ENCODE measurements at regions not wholly inside any gene's neighbourhood (a gene's known extent, or its start where the extent isn't known, plus 50 kb on each side); places are given as distances from the start of the nearest gene placed in this dataset.
"Not testable (repeated sequence)": the region's sequence is repeated elsewhere in the genome, so short reads cannot be mapped to it uniquely, and the experiment has no call there.

- no peak for DNase-seq (ENCODE audit: low read depth)
- H3K4me3 ChIP-seq (ENCODE audit: low read depth, low read length) = no peak overlapping the region
Observed at GRCh38 chr7:130844811-130845580, 111.0 kb upstream of the KLF14 start.

DNA sequence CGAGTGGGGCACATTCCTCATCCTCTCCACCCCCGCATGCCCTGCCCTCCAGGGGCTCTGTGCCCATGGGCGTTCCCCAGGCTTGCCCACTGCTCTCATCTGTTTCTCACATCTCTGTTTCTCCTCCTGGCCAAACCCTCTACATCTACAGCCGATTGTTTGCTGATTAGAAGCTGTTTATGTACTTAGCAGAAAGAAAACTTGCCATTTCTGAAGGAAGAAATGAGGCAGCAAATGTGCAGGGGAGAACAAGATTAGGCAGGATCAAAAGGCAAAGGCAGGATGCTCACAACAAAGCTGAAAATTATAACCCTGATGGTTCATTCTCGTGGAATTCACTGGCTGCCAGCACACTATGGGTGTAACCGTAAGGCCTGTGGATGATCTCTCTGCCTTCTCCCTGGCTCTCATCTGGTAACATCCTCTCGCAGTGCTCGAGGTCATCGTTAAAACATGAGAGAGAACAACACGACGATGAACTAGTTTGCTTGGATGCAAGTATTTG lies 111.6 kb upstream of the KLF14 start:
- no peak overlapping the region for H3K4me3 ChIP-seq (ENCODE audit: low read depth, low read length)
- DNase-seq (ENCODE audit: low read depth) = peak; percentile 71

- H3K4me3 ChIP-seq (ENCODE audit: low read depth, low read length) = no peak overlapping the region
- no peak for DNase-seq (ENCODE audit: low read depth)
Observed at GRCh38 chr7:130849604-130850003, 115.6 kb upstream of the KLF14 start.

DNA sequence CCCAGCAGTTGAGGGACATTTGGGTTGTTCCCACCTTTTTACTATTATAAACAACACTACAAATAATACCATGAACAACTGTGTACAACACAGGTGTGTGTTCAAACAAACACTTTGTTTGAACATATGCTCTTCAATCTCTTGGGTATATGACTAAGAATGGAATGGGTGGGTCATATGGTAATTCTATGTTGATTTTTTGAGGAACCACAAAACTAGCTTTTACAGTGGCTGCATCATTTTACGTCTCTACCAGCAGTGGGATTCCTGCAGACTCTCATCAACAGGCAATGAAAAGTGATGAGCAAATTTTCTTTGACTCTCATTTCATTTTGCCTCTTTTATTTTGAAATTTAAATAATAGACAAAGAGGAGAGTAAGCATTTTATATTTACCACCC lies 116.9 kb upstream of the KLF14 start:
- H3K4me3 ChIP-seq (ENCODE audit: low read depth, low read length) = no peak overlapping the region
- DNase-seq (ENCODE audit: low read depth) = no peak

- no peak for DNase-seq (ENCODE audit: low read depth)
- H3K4me3 ChIP-seq (ENCODE audit: low read depth, low read length) = no peak overlapping the region
Observed at GRCh38 chr7:130852867-130853266, 118.9 kb upstream of the KLF14 start.

GRCh38 chr7:130853503-130854279 lies 119.7 kb upstream of the KLF14 start:
- DNase-seq (ENCODE audit: low read depth) = peak; percentile 39

GRCh38 chr7:130854481-130854880 lies 120.5 kb upstream of the KLF14 start:
- no peak overlapping the region for H3K4me3 ChIP-seq (ENCODE audit: low read depth, low read length)
- no peak for DNase-seq (ENCODE audit: low read depth)

More at GRCh38 chr7:130853503-130854279, 119.7 kb upstream of the KLF14 start:
- H3K4me3 ChIP-seq (ENCODE audit: low read depth, low read length) = no peak overlapping the region

- no peak for DNase-seq (ENCODE audit: low read depth)
- no peak overlapping the region for H3K4me3 ChIP-seq (ENCODE audit: low read depth, low read length)
Observed at GRCh38 chr7:130856866-130857265, 122.9 kb upstream of the KLF14 start.

DNA sequence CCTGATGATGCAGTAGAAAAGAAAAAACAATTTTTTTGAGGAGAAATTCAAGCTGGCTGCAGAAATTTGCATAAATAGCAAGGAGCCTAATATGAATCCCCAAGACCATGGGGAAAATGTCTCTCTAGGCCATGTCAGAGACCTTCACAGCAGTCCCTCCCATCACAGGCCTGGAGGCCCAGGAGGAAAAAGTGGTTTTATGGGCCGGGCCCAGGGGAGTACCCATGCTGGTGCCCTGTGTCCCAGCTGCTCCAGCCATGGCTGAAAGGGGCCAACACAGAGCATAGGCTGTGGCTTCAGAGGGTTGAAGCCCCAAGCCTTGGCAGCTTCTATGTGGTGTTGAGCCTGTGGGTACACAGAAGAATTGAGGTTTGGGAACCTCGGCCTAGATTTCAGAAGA lies 126.8 kb upstream of the KLF14 start:
- not testable (repeated sequence) for H3K4me3 ChIP-seq (ENCODE audit: low read depth, low read length); DNase-seq (ENCODE audit: low read depth)

- no peak for DNase-seq (ENCODE audit: low read depth)
- H3K4me3 ChIP-seq (ENCODE audit: low read depth, low read length) = no peak overlapping the region
Observed at GRCh38 chr7:130865408-130866236, 131.6 kb upstream of the KLF14 start.

DNA sequence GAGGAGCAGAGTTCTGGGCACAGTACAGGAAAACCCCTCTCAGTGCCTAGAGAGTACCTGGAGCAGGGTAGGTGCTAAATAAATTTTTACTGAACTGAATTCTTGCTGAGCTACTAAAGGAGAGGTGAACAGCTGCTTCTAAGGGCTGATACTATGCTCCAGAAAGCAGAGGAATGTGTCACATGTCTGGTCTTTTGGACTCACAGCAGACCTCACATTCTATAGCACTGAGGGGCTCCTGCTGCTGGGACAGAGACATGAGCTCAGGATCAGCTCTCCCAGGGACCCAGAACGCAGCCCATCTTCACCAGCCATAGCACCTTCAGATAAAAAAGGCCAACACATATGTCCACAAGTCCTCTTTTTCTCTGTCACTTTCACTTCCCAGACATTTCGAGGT lies 133.0 kb upstream of the KLF14 start:
- no peak for DNase-seq (ENCODE audit: low read depth)
- H3K4me3 ChIP-seq (ENCODE audit: low read depth, low read length) = no peak overlapping the region

- DNase-seq (ENCODE audit: low read depth) = no peak
- no peak overlapping the region for H3K4me3 ChIP-seq (ENCODE audit: low read depth, low read length)
Observed at GRCh38 chr7:130867581-130868136, 133.7 kb upstream of the KLF14 start.

DNA sequence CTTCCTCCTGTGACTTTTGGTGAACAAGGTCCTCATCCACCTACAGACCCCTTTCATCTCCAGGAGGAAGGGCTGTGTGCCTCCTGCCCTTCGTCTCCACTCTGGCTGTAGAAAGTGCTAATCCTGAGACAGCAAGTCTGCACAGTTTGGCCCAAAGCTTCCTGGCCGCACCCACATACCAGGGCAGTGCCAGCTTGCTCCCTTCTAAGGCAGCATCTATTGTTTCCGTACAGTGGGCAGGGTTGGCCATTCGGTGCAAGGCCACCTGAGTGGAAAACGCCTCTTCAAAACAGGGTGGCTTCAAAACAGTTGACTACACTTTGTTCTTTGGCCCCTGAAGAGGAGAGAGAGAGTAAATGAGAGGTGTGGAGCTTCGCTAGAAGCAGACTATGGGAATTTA lies 134.1 kb upstream of the KLF14 start:
- no peak for DNase-seq (ENCODE audit: low read depth)
- no peak overlapping the region for H3K4me3 ChIP-seq (ENCODE audit: low read depth, low read length)

- H3K4me3 ChIP-seq (ENCODE audit: low read depth, low read length) = no peak overlapping the region
- DNase-seq (ENCODE audit: low read depth) = no peak
Observed at GRCh38 chr7:130869918-130870317, 135.9 kb upstream of the KLF14 start.

- DNase-seq (ENCODE audit: low read depth) = no peak
- H3K4me3 ChIP-seq (ENCODE audit: low read depth, low read length) = no peak overlapping the region
Observed at GRCh38 chr7:130872341-130872740, 138.3 kb upstream of the KLF14 start.

DNA sequence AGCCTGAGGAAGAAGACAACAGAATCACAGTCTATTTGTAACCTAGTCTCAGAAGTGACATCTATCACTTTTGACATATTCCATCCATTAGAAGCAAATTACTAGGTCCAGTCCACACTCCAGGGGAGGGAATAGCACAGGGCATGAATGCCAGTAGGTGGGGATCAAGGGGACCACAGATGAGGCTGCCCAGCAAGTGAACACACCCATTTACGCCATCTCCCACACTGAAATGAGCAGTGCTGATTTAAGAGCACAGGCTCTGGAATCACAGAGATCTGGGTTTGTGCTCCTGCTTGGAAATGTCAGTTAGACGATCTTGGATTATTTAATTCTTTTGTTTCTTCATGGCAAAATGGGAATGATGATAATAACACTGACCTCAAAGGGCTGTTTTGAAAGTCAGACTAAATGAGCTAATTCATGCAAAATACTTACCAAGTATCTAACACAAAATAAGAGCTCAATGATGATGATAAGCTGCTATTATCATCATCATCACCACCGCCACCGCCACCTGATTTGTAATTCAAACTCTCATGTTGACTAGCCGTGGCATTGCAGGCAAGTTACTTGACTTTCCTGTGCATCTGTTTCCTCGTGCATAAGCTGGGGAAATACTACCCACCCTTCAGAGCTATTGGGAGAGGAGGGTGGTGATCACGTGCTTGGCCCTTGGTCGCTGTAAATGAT lies 138.9 kb upstream of the KLF14 start:
- no peak for DNase-seq (ENCODE audit: low read depth)
- H3K4me3 ChIP-seq (ENCODE audit: low read depth, low read length) = no peak overlapping the region

GRCh38 chr7:130874071-130874915 lies 140.3 kb upstream of the KLF14 start:
- DNase-seq (ENCODE audit: low read depth) = no peak
- no peak overlapping the region for H3K4me3 ChIP-seq (ENCODE audit: low read depth, low read length)

DNA sequence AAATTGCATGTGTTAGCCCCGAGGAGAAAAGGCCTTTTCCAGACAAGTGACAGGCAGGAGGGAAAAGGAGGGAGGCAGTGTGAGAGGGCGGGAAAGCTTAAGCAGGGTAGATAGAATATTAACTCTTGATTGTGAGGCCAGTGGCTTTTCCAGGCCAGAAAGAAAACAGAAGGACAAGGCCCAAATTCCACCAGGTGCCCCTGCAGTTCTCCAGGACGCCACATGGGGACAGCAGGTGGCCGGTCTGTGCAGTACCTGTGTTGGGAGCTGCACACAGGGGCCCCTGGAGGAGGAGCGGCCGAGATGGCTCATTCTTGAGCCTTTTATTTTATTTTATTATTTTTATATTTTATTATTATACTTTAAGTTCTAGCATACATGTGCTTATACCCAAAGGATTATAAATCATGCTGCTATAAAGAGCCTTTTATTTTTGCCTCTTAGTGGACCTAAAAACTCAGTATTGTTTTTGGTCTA lies 141.3 kb upstream of the KLF14 start:
- no peak for DNase-seq (ENCODE audit: low read depth)

More for the DNA sequence above, 141.3 kb upstream of the KLF14 start:
- no peak overlapping the region for H3K4me3 ChIP-seq (ENCODE audit: low read depth, low read length)

Measured in skeletal muscle cell (primary cell).